Lower leg skin (tissue), 3 donors: ENCODE measurements at regions not wholly inside any gene's neighbourhood (a gene's known extent, or its start where the extent isn't known, plus 50 kb on each side); places are given as distances from the start of the nearest gene placed in this dataset.

ENCODE experiments used
- CTCF ChIP-seq, 3 donors: fragments of 450-650 bp; IDR thresholded peaks; one replicate each; pipeline ENCODE4 v1.5.1; 2016; ENCODE audit warnings: antibody characterized with exemption in 3 of 3, mild to moderate bottlenecking in 3 of 3, moderate library complexity in 2 of 3
- POLR2A ChIP-seq, 2 donors: fragments of 450-650 bp; IDR thresholded peaks; one replicate each; pipeline ENCODE4 v1.6.1; 2016 to 2017; ENCODE audit warnings: antibody characterized with exemption in 2 of 2, mild to moderate bottlenecking in 1 of 2, moderate library complexity in 1 of 2

GRCh38 chr5:171666815-171667214, 118.8 kb upstream of the SMIM23 start:
- TF ChIP-seq POLR2A (IDR thresholded peaks at IDR 0.05) (no peak), CTCF (IDR thresholded peaks at IDR 0.05) (no peak)
